ENCODE measurements at regions not wholly inside any gene's neighbourhood (a gene's known extent, or its start where the extent isn't known, plus 50 kb on each side); places are given as distances from the start of the nearest gene placed in this dataset.

DNA sequence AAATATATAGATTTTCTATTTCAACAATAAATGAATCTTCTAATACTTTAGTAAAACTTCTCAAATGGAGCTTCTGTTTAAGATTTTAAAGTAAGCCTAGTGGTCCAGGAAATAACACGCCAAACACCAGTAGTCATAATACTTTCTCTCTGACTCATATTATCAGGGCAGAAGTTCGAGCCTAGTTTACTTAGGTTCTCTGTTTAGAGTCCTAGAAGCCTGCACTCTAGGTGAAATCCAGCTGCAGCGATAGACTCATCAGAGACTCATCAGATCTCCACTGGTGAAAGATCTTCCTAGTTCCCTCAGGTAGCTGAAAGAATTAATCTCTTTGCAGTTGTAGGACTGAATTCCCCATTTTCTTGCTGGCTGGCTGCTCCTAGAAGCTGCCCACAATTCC, 552.5 kb upstream of the ROBO2 start:
- TF ChIP-seq, protein P1, sequence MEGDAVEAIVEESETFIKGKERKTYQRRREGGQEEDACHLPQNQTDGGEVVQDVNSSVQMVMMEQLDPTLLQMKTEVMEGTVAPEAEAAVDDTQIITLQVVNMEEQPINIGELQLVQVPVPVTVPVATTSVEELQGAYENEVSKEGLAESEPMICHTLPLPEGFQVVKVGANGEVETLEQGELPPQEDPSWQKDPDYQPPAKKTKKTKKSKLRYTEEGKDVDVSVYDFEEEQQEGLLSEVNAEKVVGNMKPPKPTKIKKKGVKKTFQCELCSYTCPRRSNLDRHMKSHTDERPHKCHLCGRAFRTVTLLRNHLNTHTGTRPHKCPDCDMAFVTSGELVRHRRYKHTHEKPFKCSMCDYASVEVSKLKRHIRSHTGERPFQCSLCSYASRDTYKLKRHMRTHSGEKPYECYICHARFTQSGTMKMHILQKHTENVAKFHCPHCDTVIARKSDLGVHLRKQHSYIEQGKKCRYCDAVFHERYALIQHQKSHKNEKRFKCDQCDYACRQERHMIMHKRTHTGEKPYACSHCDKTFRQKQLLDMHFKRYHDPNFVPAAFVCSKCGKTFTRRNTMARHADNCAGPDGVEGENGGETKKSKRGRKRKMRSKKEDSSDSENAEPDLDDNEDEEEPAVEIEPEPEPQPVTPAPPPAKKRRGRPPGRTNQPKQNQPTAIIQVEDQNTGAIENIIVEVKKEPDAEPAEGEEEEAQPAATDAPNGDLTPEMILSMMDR (IDR thresholded peaks at IDR 0.05) = no peak
- TF ChIP-seq POLR2A (IDR thresholded peaks at IDR 0.05) (no peak), EP300 (IDR thresholded peaks at IDR 0.05) (no peak)

Data from stomach (tissue), 4 donors.